Astrocyte (in vitro differentiated cells and primary cell): ENCODE measurements at regions not wholly inside any gene's neighbourhood (a gene's known extent, or its start where the extent isn't known, plus 50 kb on each side); places are given as distances from the start of the nearest gene placed in this dataset.

Experiments used
- DNase-seq: peaks from one replicate; pipeline ENCODE4 v3.0.0-alpha.2; 2010; ENCODE audit warnings: low read depth
- FAIRE-seq: peaks from 2 replicates; lab custom pipeline; 2011; peaks lifted over from hg19 to GRCh38; lab: Jason Lieb, UNC
- H2AFZ ChIP-seq: 2 replicates; pipeline ENCODE4 v1.6.0; 2012; ENCODE audit warnings: low read depth, low read length, inconsistent platforms
- H3K27ac ChIP-seq: 2 replicates; pipeline ENCODE4 v1.5.1; 2011; ENCODE audit warnings: low read depth, low read length, inconsistent platforms
- H3K27me3 ChIP-seq: 2 replicates; pipeline ENCODE4 v1.6.0; 2011; ENCODE audit warnings: low read length, inconsistent platforms; ENCODE audit not compliant: insufficient read depth
- H3K36me3 ChIP-seq: 2 replicates; pipeline ENCODE4 v1.5.1; 2011; ENCODE audit warnings: low read length, inconsistent platforms; ENCODE audit not compliant: insufficient read depth
- H3K4me1 ChIP-seq: 2 replicates; pipeline ENCODE4 v1.5.1; 2011; ENCODE audit warnings: low read length, inconsistent platforms; ENCODE audit not compliant: insufficient read depth
- H3K4me2 ChIP-seq: 2 replicates; pipeline ENCODE4 v1.6.0; 2012; ENCODE audit warnings: low read length, inconsistent platforms
- H3K4me3 ChIP-seq: 2 replicates; pipeline ENCODE4 v1.5.1; 2011; ENCODE audit warnings: low read depth, mild to moderate bottlenecking, low read length, inconsistent platforms; ENCODE audit not compliant: insufficient read depth
- H3K79me2 ChIP-seq: 2 replicates; pipeline ENCODE4 v1.6.0; 2012; ENCODE audit warnings: mild to moderate bottlenecking, low read length, inconsistent platforms; ENCODE audit not compliant: insufficient read depth
- H3K9ac ChIP-seq: 2 replicates; pipeline ENCODE4 v1.6.0; 2012; ENCODE audit warnings: mild to moderate bottlenecking, low read length, inconsistent platforms
- H3K9me3 ChIP-seq: 2 replicates; pipeline ENCODE4 v1.5.1; 2012; ENCODE audit warnings: low read depth, mild to moderate bottlenecking, low read length, inconsistent platforms; ENCODE audit not compliant: insufficient read depth
- H4K20me1 ChIP-seq: 2 replicates; pipeline ENCODE4 v1.6.0; 2012; ENCODE audit warnings: low read length, inconsistent platforms; ENCODE audit not compliant: insufficient read depth
- H3K27ac Mint-ChIP-seq: one replicate; pipeline ENCODE4 v1.8.0; 2021; ENCODE audit warnings: mild to moderate bottlenecking, mixed read lengths; ENCODE audit not compliant: unreplicated experiment
- H3K27me3 Mint-ChIP-seq: one replicate; pipeline ENCODE4 v1.8.0; 2021; ENCODE audit warnings: low read depth, mixed read lengths; ENCODE audit not compliant: unreplicated experiment
- H3K36me3 Mint-ChIP-seq: one replicate; pipeline ENCODE4 v1.8.0; 2021; ENCODE audit warnings: low read depth, mixed read lengths; ENCODE audit not compliant: unreplicated experiment
- H3K4me1 Mint-ChIP-seq: one replicate; pipeline ENCODE4 v1.8.0; 2021; ENCODE audit warnings: low read depth, mixed read lengths; ENCODE audit not compliant: unreplicated experiment
- H3K4me3 Mint-ChIP-seq: one replicate; pipeline ENCODE4 v1.8.0; 2021; ENCODE audit warnings: mild to moderate bottlenecking, moderate library complexity, mixed read lengths; ENCODE audit not compliant: unreplicated experiment
- H3K9me3 Mint-ChIP-seq: one replicate; pipeline ENCODE4 v1.8.0; 2021; ENCODE audit warnings: mild to moderate bottlenecking, mixed read lengths; ENCODE audit not compliant: unreplicated experiment
- CTCF ChIP-seq: IDR thresholded peaks from 2 replicates; pipeline ENCODE4 v1.5.1; 2011; ENCODE audit warnings: low read depth, mild to moderate bottlenecking, inconsistent platforms, low read length, moderate library complexity; ENCODE audit not compliant: insufficient read depth
- EZH2 ChIP-seq: IDR thresholded peaks from 2 replicates; pipeline ENCODE4 v1.6.1; 2012; ENCODE audit warnings: mild to moderate bottlenecking, low read length, inconsistent platforms; ENCODE audit not compliant: insufficient read depth

DNA sequence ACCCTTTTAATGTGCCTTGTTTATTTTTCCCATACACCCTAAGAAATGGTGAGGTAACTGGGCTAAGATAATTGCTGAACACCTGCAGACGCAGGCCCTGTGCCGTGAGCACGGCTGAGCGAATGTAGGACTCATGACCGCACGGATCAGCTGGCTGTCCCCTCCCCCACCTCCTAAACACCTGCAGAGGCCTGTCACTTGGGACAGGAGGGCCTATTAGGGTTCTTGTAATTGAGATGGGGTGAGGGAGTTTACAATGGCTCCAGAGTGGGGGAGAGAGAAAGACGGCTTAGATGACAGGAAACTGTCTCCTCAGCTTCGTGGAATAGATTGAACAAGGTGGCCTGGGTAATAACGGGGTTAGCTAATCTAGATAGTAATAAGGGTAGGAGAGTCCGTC, 291.7 kb upstream of the HABP2 start:
- H3K4me3 Mint-ChIP-seq = no peak overlapping the region

GRCh38 chr10:113261611-113262091, 291.2 kb upstream of the HABP2 start:
- Histone ChIP-seq H3K27ac (no peak overlapping the region), H3K4me1 (no peaks in the 10 kb centered on the region), H3K36me3 (no peaks in the 10 kb centered on the region), H3K4me3 (no peak overlapping the region), H2AFZ (no peak overlapping the region), H3K9me3 (no peaks in the 10 kb centered on the region), H3K79me2 (no peaks in the 10 kb centered on the region), H3K9ac (no peak overlapping the region), H3K4me2 (no peak overlapping the region), H4K20me1 (no peaks in the 10 kb centered on the region), H3K27me3 (peaks cover 16% of the 10 kb centered on the region)
- H3K4me3 Mint-ChIP-seq = no peak overlapping the region
- TF ChIP-seq EZH2 = no peak
- no peak for TF ChIP-seq CTCF
- no peak overlapping the region for H3K27ac Mint-ChIP-seq
- H3K27me3 Mint-ChIP-seq = peaks cover 46% of the 10 kb centered on the region
- H3K4me1 Mint-ChIP-seq = no peaks in the 10 kb centered on the region
- peaks cover 3% of the 10 kb centered on the region for H3K9me3 Mint-ChIP-seq
- DNase-seq (no peak), FAIRE-seq (no peak)
- H3K36me3 Mint-ChIP-seq = no peaks in the 10 kb centered on the region

More for the DNA sequence above, 291.7 kb upstream of the HABP2 start:
- Histone ChIP-seq H3K27me3 (peaks cover 21% of the 10 kb centered on the region), H4K20me1 (no peaks in the 10 kb centered on the region), H3K4me1 (no peaks in the 10 kb centered on the region), H3K9ac (no peak overlapping the region), H3K36me3 (no peaks in the 10 kb centered on the region), H3K79me2 (no peaks in the 10 kb centered on the region), H3K4me3 (no peak overlapping the region), H2AFZ (no peak overlapping the region), H3K9me3 (no peaks in the 10 kb centered on the region), H3K4me2 (no peak overlapping the region), H3K27ac (no peak overlapping the region)
- H3K27me3 Mint-ChIP-seq = peaks cover 46% of the 10 kb centered on the region
- TF ChIP-seq EZH2 (no peak), CTCF (no peak)
- H3K4me1 Mint-ChIP-seq = no peaks in the 10 kb centered on the region
- no peak for FAIRE-seq
- H3K9me3 Mint-ChIP-seq = peaks cover 3% of the 10 kb centered on the region
- no peaks in the 10 kb centered on the region for H3K36me3 Mint-ChIP-seq
- no peak overlapping the region for H3K27ac Mint-ChIP-seq
- no peak for DNase-seq

GRCh38 chr10:113263056-113263455, 289.8 kb upstream of the HABP2 start:
- peaks cover 3% of the 10 kb centered on the region for H3K9me3 Mint-ChIP-seq

More at GRCh38 chr10:113263056-113263455, 289.8 kb upstream of the HABP2 start:
- DNase-seq (no peak), FAIRE-seq (no peak)
- Histone ChIP-seq H3K9ac (no peak overlapping the region), H3K4me1 (peaks cover 6% of the 10 kb centered on the region), H3K4me2 (no peak overlapping the region), H3K79me2 (no peaks in the 10 kb centered on the region), H3K36me3 (no peaks in the 10 kb centered on the region), H3K27ac (no peak overlapping the region), H2AFZ (no peak overlapping the region), H3K4me3 (no peak overlapping the region), H3K27me3 (peaks cover 13% of the 10 kb centered on the region), H4K20me1 (no peaks in the 10 kb centered on the region), H3K9me3 (no peaks in the 10 kb centered on the region)
- H3K27me3 Mint-ChIP-seq = peaks cover 43% of the 10 kb centered on the region
- no peaks in the 10 kb centered on the region for H3K36me3 Mint-ChIP-seq
- no peaks in the 10 kb centered on the region for H3K4me1 Mint-ChIP-seq
- H3K27ac Mint-ChIP-seq = no peak overlapping the region
- TF ChIP-seq EZH2 (no peak), CTCF (no peak)
- H3K4me3 Mint-ChIP-seq = no peak overlapping the region
